Fibroblast of lung (primary cell): ENCODE measurements at regions not wholly inside any gene's neighbourhood (a gene's known extent, or its start where the extent isn't known, plus 50 kb on each side); places are given as distances from the start of the nearest gene placed in this dataset.
A peak's percentile ranks its signal among the peaks of the same experiment; 100 is the strongest.
"Not testable (repeated sequence)": the region's sequence is repeated elsewhere in the genome, so short reads cannot be mapped to it uniquely, and the experiment has no call there.

Source experiments
- DNase-seq, 2 donors: peaks; one replicate each; pipeline versions ENCODE4 v3.0.0 to v3.0.0-alpha.2; 2010; ENCODE audit warnings: low read depth in 2 of 2
- H2AFZ ChIP-seq: 2 replicates; pipeline ENCODE4 v1.5.1; 2012; ENCODE audit warnings: low read length, control low read depth, inconsistent platforms
- H3K27ac ChIP-seq: 2 replicates; pipeline ENCODE4 v1.5.1; 2011; ENCODE audit warnings: low read length, control low read depth; ENCODE audit not compliant: insufficient read depth
- H3K27me3 ChIP-seq: 2 replicates; pipeline ENCODE4 v1.5.1; 2011; ENCODE audit warnings: mild to moderate bottlenecking, low read length; ENCODE audit not compliant: control insufficient read depth, insufficient read depth
- H3K36me3 ChIP-seq: 2 replicates; pipeline ENCODE4 v1.5.1; 2011; ENCODE audit warnings: low read length; ENCODE audit not compliant: control insufficient read depth, insufficient read depth
- H3K4me1 ChIP-seq: 2 replicates; pipeline ENCODE4 v1.5.1; 2011; ENCODE audit warnings: low read length; ENCODE audit not compliant: control insufficient read depth, insufficient read depth; ENCODE audit errors: extremely low read depth
- H3K4me2 ChIP-seq: 2 replicates; pipeline ENCODE4 v1.5.1; 2011; ENCODE audit warnings: low read length, control low read depth; ENCODE audit not compliant: insufficient read depth; ENCODE audit errors: extremely low read depth
- H3K4me3 ChIP-seq, 4 experiments: fragments of 200-600 bp in 1 of 4; sonication (generic) in 1 of 4; replicated peaks in 1 of 4; 2 replicates each; pipeline ENCODE4 v1.5.1; 2011 to 2016; ENCODE audit warnings: low read length in 4 of 4, low read depth in 3 of 4, mild to moderate bottlenecking in 3 of 4, control low read depth in 2 of 4, inconsistent platforms in 1 of 4, mixed read lengths in 1 of 4; ENCODE audit not compliant: insufficient read depth in 1 of 4; ENCODE audit errors: control extremely low read depth in 1 of 4
- H3K79me2 ChIP-seq: 2 replicates; pipeline ENCODE4 v1.5.1; 2012; ENCODE audit warnings: mild to moderate bottlenecking, low read length, inconsistent platforms; ENCODE audit not compliant: control insufficient read depth, insufficient read depth
- H3K9ac ChIP-seq: 2 replicates; pipeline ENCODE4 v1.5.1; 2011; ENCODE audit warnings: mild to moderate bottlenecking, low read length, control low read depth; ENCODE audit not compliant: insufficient read depth
- H3K9me3 ChIP-seq: 2 replicates; pipeline ENCODE4 v1.5.1; 2012; ENCODE audit warnings: low read depth, low read length; ENCODE audit not compliant: control insufficient read depth, insufficient read depth
- H4K20me1 ChIP-seq: 2 replicates; pipeline ENCODE4 v1.5.1; 2011; ENCODE audit warnings: low read length; ENCODE audit not compliant: control insufficient read depth, insufficient read depth; ENCODE audit errors: extremely low read depth
- EZH2 ChIP-seq: IDR thresholded peaks from 2 replicates; pipeline ENCODE4 v1.5.1; 2012; ENCODE audit warnings: low read length, control low read depth, mild to moderate bottlenecking; ENCODE audit errors: missing control alignments
- TF ChIP-seq, protein P1 (sequence below), 2 donors: IDR thresholded peaks in 1 of 2; conservative IDR thresholded peaks in 1 of 2; 1 replicate in 1 of 2; 2 replicates in 1 of 2; pipeline ENCODE4 v1.5.1; 2011 to 2012; ENCODE audit warnings: low read length in 2 of 2, control low read depth in 1 of 2, inconsistent platforms in 1 of 2, low read depth in 1 of 2, mild to moderate bottlenecking in 1 of 2

GRCh38 chr11:67800591-67800990 lies 126.2 kb upstream of the ALDH3B2 start:
- H3K4me1 ChIP-seq, H3K36me3 ChIP-seq, H3K4me3 ChIP-seq, H3K9ac ChIP-seq, DNase-seq, H3K4me2 ChIP-seq, H3K79me2 ChIP-seq, H4K20me1 ChIP-seq, H3K27me3 ChIP-seq, H3K9me3 ChIP-seq, H3K27ac ChIP-seq, H2AFZ ChIP-seq: not testable (repeated sequence)

GRCh38 chr11:67799808-67800207 lies 125.4 kb upstream of the ALDH3B2 start:
- not testable (repeated sequence) for H3K27ac ChIP-seq, H3K79me2 ChIP-seq, H3K9ac ChIP-seq, H3K4me2 ChIP-seq, H2AFZ ChIP-seq, H3K4me3 ChIP-seq, H3K36me3 ChIP-seq, H3K4me1 ChIP-seq, H3K27me3 ChIP-seq, H4K20me1 ChIP-seq, DNase-seq, H3K9me3 ChIP-seq
- TF ChIP-seq, protein P1, sequence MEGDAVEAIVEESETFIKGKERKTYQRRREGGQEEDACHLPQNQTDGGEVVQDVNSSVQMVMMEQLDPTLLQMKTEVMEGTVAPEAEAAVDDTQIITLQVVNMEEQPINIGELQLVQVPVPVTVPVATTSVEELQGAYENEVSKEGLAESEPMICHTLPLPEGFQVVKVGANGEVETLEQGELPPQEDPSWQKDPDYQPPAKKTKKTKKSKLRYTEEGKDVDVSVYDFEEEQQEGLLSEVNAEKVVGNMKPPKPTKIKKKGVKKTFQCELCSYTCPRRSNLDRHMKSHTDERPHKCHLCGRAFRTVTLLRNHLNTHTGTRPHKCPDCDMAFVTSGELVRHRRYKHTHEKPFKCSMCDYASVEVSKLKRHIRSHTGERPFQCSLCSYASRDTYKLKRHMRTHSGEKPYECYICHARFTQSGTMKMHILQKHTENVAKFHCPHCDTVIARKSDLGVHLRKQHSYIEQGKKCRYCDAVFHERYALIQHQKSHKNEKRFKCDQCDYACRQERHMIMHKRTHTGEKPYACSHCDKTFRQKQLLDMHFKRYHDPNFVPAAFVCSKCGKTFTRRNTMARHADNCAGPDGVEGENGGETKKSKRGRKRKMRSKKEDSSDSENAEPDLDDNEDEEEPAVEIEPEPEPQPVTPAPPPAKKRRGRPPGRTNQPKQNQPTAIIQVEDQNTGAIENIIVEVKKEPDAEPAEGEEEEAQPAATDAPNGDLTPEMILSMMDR (conservative IDR thresholded peaks at IDR 0.05 in 1 of 2, IDR thresholded peaks at IDR 0.05 in 1 of 2; ENCODE audit: low read depth in 1 of 2, low read length in 2 of 2), result peak; percentile 17 to 29

GRCh38 chr11:67797726-67798521 lies 123.5 kb upstream of the ALDH3B2 start:
- not testable (repeated sequence) for H3K4me2 ChIP-seq, H3K36me3 ChIP-seq, H3K4me3 ChIP-seq, H4K20me1 ChIP-seq, H3K27ac ChIP-seq, H2AFZ ChIP-seq, H3K9me3 ChIP-seq, H3K4me1 ChIP-seq, H3K79me2 ChIP-seq, H3K27me3 ChIP-seq, H3K9ac ChIP-seq
- DNase-seq, result peak; percentile 17 to 68

GRCh38 chr11:67795746-67796145 lies 121.3 kb upstream of the ALDH3B2 start:
- TF ChIP-seq, protein P1 (conservative IDR thresholded peaks at IDR 0.05 in 1 of 2, IDR thresholded peaks at IDR 0.05 in 1 of 2; ENCODE audit: low read depth in 1 of 2, low read length in 2 of 2), result no peak
- no peak for TF ChIP-seq EZH2
- Histone ChIP-seq H3K79me2 (no peaks in the 10 kb centered on the region), H3K27ac (no peak overlapping the region), H3K4me3 (no peak overlapping the region), H3K4me2 (no peak overlapping the region), H4K20me1 (no peaks in the 10 kb centered on the region), H3K9ac (no peak overlapping the region), H3K27me3 (no peaks in the 10 kb centered on the region), H3K9me3 (no peaks in the 10 kb centered on the region), H3K36me3 (no peaks in the 10 kb centered on the region), H3K4me1 (no peaks in the 10 kb centered on the region), H2AFZ (no peak overlapping the region)
- DNase-seq, result no peak

DNA sequence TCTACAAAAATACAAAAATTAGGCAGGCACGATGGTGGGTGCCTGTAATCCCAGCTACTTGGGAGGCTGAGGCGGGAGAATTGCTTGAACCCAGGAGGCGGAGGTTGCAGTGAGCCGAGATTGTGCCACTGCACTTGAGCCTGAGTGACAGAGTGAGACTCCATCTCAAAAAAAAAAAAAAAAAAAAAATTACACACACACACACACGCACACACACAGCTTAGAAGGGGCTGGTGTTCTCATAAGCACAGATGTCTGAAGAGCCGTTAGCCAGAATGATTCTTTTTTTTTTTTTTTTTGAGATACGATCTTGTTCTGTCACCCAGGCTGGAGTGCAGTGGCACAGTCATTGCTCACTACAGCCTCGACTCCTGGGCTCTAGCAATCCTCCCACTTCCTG lies 119.3 kb upstream of the ALDH3B2 start:
- H3K27ac ChIP-seq, H3K4me3 ChIP-seq, H3K27me3 ChIP-seq, H3K79me2 ChIP-seq, H3K4me2 ChIP-seq, H2AFZ ChIP-seq, H4K20me1 ChIP-seq, H3K9ac ChIP-seq, H3K4me1 ChIP-seq, H3K36me3 ChIP-seq, H3K9me3 ChIP-seq, DNase-seq: not testable (repeated sequence)
